NCI-H128 (cell line): ENCODE measurements at regions not wholly inside any gene's neighbourhood (a gene's known extent, or its start where the extent isn't known, plus 50 kb on each side); places are given as distances from the start of the nearest gene placed in this dataset.
"Not testable (repeated sequence)": the region's sequence is repeated elsewhere in the genome, so short reads cannot be mapped to it uniquely, and the experiment has no call there.

Experiments used
- DNase-seq: peaks from one replicate; lab custom pipeline; 2025; ENCODE audit not compliant: unreplicated experiment; lab: John Stamatoyannopoulos, UW

GRCh38 chrX:53883196-53883595, 161.1 kb downstream of the PHF8 start:
- no peak for DNase-seq

- no peak for DNase-seq
Measured at GRCh38 chrX:53882331-53882730, 161.9 kb downstream of the PHF8 start.

- DNase-seq, result not testable (repeated sequence)
Measured at GRCh38 chrX:53880786-53881185, 163.5 kb downstream of the PHF8 start.

- DNase-seq, result no peak
Measured at GRCh38 chrX:53859890-53860289, 173.4 kb upstream of the HUWE1 start.

GRCh38 chrX:53831662-53832635, 145.4 kb upstream of the HUWE1 start:
- peak; percentile 4 for DNase-seq

DNA sequence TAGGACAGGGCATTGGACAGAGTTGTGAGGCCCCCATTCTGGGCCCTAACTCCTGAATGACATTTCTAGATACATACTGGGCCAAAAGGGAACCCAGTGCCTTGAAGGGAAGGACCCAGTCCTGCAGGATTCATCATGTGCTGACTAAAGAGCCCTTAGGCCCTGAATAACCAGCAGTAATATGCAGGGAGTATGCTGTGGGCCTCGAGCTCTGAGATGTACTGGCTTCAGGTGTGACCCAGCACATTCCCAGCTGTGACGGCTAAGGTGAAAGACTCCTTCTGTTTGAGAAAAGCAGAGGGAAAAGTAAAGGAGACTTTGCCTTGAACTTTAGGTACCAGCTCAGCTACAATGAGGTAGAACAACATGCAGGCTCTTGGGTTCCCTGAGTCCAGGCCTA, 138.2 kb upstream of the HUWE1 start:
- DNase-seq, result no peak

DNA sequence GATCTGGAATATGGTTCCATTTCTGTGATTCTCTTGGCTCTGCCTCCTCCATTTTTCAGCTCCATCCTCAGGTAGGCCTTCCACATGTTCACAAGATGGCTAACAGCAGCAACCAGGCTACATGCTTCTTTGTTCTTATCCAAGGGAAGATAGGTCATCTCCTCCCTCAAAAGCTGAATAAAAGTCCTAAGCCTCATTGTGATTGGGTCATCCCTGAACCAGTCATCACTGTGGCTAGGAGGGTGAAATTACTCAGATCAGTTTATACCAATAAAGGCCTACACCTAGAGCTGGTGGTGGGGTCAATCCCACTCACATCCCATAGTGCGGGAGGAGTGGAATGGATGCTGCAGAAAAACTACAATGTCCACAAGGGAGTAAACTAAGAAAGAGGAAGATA, 131.6 kb upstream of the HUWE1 start:
- DNase-seq, result not testable (repeated sequence)

DNA sequence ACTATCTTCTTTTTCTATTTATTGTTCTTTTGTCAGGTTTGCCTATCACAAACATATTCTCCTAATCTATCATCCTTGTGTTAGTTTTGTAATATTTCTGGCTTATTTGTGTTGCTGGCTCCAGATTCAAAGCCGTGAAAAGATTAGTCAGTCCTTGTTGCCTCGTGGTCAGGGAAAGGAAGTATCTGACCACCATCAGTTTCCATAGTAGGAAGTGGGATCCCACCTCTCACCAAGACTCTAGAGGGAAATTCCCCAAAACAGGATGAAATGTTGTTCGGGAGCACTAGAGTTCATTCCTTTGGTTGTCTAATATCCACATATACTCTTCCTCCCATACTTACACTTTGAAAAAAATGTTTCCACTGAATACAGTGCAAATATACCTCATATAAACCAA, 131.0 kb upstream of the HUWE1 start:
- no peak for DNase-seq

- DNase-seq, result no peak
Measured at GRCh38 chrX:53813670-53814440, 127.3 kb upstream of the HUWE1 start.

- no peak for DNase-seq
Measured at GRCh38 chrX:53798281-53798680, 111.8 kb upstream of the HUWE1 start.

DNA sequence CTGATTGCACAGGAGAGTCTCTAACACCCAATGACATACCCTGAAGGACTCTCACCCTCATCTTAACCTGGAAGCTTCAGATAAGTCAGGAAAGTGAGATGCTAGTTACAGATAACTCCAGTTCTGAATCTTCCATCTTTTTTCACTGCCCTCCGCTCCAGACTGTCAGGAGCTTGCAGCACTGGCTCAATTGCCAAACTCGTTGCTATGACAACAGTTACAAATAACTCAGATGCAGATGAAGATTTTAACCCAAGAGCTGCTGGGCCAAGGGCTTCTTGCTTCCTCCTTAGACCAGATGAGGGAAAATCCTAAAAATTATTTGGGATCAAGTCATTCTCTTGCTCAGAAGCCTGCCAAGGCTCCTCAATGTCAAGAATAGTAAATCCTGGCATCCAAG, 109.1 kb upstream of the HUWE1 start:
- no peak for DNase-seq

- no peak for DNase-seq
Measured at GRCh38 chrX:53794181-53794580, 107.7 kb upstream of the HUWE1 start.

- no peak for DNase-seq
Measured at GRCh38 chrX:53768865-53769264, 82.3 kb upstream of the HUWE1 start.

- no peak for DNase-seq
Measured at GRCh38 chrX:53768451-53768850, 81.9 kb upstream of the HUWE1 start.

DNA sequence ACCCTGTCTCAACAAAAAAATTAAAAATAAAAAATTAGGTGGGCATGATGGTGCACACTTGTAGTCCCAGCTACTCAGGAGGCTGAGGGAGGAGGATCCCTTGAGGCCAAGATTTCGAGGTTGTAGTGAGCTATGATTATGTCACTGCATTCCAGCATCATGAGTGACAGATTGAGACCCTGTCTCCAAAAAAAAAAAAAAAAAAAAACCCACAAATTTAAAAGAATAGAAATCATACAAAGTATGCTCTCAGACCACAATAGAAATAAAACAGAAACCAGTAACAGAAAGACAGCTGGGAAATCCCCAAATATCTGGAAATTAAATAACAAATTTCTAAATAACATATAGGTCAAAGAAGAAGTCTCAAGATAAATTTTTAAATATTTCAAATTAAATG, 81.0 kb upstream of the HUWE1 start:
- DNase-seq, result no peak

- DNase-seq, result not testable (repeated sequence)
Measured at GRCh38 chrX:53757181-53757580, 70.7 kb upstream of the HUWE1 start.

DNA sequence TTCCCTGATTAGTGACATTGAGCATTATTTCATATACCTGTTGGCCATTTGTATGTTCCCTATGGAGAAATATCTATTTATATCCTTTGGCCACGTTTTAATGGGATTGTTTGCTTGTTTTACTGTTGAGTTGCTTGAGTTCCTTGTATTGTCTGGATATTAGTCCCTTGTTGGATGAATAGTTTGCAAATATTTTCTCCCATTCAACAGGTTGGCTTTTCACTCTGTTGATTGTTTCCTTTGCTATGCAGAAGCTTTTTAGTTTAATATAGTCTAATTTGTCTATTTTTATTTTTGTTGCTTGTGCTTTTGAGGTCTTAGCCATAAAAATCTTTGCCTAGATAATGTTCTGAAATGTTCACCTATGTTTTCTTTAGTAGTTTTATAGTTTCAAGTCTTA, 60.2 kb upstream of the HUWE1 start:
- no peak for DNase-seq

GRCh38 chrX:53743244-53743643, 56.7 kb upstream of the HUWE1 start:
- no peak for DNase-seq

GRCh38 chrX:53738370-53738906, 51.9 kb upstream of the HUWE1 start:
- no peak for DNase-seq
